D721Med (cell line): ENCODE measurements at regions not wholly inside any gene's neighbourhood (a gene's known extent, or its start where the extent isn't known, plus 50 kb on each side); places are given as distances from the start of the nearest gene placed in this dataset.

Experiments used
- DNase-seq: peaks from one replicate; pipeline ENCODE4 v3.0.0; 2011; ENCODE audit warnings: low spot score; ENCODE audit not compliant: insufficient read length
- FAIRE-seq: peaks from 2 replicates; lab custom pipeline; 2011; peaks lifted over from hg19 to GRCh38; lab: Jason Lieb, UNC
- TF ChIP-seq, protein P1 (sequence below): IDR thresholded peaks from 2 replicates; pipeline ENCODE4 v1.5.1; 2012; ENCODE audit warnings: mild to moderate bottlenecking, control low read depth; ENCODE audit not compliant: insufficient read depth; ENCODE audit errors: missing control alignments

DNA sequence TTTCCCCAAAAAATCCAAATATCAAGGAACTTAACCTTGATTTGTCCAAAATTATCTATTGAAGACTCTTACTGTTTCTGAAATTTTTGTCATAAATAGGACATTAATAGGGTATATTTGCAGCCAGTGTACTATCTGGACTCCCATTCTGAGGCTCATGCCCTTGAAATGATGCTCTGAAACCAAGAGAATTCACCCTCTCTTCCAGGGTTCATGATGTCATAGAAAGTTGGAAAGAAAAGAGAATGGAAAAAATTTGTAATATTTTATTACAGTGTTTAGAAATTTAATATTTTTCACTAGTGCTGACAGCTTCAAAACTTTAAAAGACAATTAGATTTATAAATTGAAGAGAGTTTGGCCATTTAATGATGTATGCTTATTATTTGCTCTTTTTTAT lies 712.5 kb downstream of the MCTP2 start:
- no peak for FAIRE-seq
- TF ChIP-seq, protein P1, sequence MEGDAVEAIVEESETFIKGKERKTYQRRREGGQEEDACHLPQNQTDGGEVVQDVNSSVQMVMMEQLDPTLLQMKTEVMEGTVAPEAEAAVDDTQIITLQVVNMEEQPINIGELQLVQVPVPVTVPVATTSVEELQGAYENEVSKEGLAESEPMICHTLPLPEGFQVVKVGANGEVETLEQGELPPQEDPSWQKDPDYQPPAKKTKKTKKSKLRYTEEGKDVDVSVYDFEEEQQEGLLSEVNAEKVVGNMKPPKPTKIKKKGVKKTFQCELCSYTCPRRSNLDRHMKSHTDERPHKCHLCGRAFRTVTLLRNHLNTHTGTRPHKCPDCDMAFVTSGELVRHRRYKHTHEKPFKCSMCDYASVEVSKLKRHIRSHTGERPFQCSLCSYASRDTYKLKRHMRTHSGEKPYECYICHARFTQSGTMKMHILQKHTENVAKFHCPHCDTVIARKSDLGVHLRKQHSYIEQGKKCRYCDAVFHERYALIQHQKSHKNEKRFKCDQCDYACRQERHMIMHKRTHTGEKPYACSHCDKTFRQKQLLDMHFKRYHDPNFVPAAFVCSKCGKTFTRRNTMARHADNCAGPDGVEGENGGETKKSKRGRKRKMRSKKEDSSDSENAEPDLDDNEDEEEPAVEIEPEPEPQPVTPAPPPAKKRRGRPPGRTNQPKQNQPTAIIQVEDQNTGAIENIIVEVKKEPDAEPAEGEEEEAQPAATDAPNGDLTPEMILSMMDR = no peak
- DNase-seq = no peak

GRCh38 chr15:94951538-94951937 lies 720.2 kb downstream of the MCTP2 start:
- DNase-seq (no peak), FAIRE-seq (no peak)
- TF ChIP-seq, protein P1 = no peak

- DNase-seq (no peak), FAIRE-seq (no peak)
- TF ChIP-seq, protein P1 = no peak
Observed at GRCh38 chr15:94963953-94964352, 732.6 kb downstream of the MCTP2 start.

GRCh38 chr15:94965593-94965992 lies 734.2 kb downstream of the MCTP2 start:
- DNase-seq (no peak), FAIRE-seq (no peak)
- TF ChIP-seq, protein P1 = no peak

DNA sequence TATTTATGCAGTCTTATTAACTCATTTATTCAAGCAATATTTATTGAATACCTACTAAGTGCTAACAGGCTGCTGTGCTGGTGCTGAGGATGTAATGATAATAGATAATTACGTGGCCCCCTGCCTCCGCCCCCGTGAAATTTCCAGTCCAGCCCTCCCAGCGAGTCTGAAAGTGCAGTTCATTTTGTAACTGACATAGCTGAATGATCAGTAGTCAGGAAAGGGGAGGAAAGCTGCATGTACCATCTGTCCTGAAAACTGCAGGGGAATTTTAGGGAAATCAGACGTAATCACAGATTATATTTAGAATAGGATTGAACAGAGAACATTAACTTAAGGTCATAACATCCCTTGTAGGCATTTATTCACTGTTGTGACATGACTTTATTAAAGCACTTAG lies 736.8 kb downstream of the MCTP2 start:
- no peak for DNase-seq
- FAIRE-seq = no peak
- TF ChIP-seq, protein P1 = no peak

DNA sequence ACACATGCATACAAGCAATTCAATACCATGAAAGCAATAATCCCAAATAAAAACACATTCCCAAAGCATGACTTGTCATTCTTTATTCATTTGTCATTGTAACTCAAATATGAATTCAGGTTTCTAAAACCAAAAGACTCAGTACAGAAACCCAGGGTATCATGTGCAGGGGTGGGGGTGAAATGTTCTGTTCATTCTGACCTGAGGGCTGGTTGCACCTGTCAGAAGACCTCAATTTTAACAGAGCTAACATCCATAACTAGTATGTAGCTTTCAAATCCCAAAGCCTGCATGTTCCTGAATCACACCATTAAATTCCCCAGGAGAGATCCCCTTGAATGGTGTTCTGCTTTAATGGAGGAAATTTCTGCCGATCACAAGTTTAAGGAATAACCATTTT lies 738.7 kb downstream of the MCTP2 start:
- TF ChIP-seq, protein P1 = no peak
- FAIRE-seq (no peak), DNase-seq (no peak)

GRCh38 chr15:94970802-94971201 lies 739.4 kb downstream of the MCTP2 start:
- FAIRE-seq = no peak
- TF ChIP-seq, protein P1 = no peak
- no peak for DNase-seq
